Body of pancreas (tissue), 4 donors: ENCODE measurements at regions not wholly inside any gene's neighbourhood (a gene's known extent, or its start where the extent isn't known, plus 50 kb on each side); places are given as distances from the start of the nearest gene placed in this dataset.

Experiments
- CTCF ChIP-seq, 7 experiments: fragments of 450-650 bp in 4 of 7; fragments of 200-600 bp in 3 of 7; sonication (generic) in 3 of 7; IDR thresholded peaks; one replicate each; pipeline ENCODE4 v1.5.1; 2016 to 2019; ENCODE audit warnings: antibody characterized with exemption in 7 of 7
- POLR2A ChIP-seq, 3 donors: fragments of 450-650 bp; IDR thresholded peaks; one replicate each; pipeline ENCODE4 v1.6.1; 2016; ENCODE audit warnings: antibody characterized with exemption in 3 of 3, mild to moderate bottlenecking in 2 of 3

- TF ChIP-seq CTCF (IDR thresholded peaks at IDR 0.05) (no peak), POLR2A (IDR thresholded peaks at IDR 0.05) (no peak)
These were observed 500.0 kb upstream of the IL12A start for GRCh38 chr3:159488602-159489001.
